NCI-H1694 (cell line): ENCODE measurements at regions not wholly inside any gene's neighbourhood (a gene's known extent, or its start where the extent isn't known, plus 50 kb on each side); places are given as distances from the start of the nearest gene placed in this dataset.

ENCODE experiments used
- DNase-seq: peaks from one replicate; lab custom pipeline; 2025; lab: John Stamatoyannopoulos, UW

GRCh38 chr4:106676173-106676921, 307.8 kb upstream of the GIMD1 start:
- DNase-seq = no peak

GRCh38 chr4:106671716-106672115, 303.1 kb upstream of the GIMD1 start:
- DNase-seq = no peak

- no peak for DNase-seq
These were observed 302.4 kb upstream of the GIMD1 start for GRCh38 chr4:106670976-106671375.

GRCh38 chr4:106659371-106659770, 290.8 kb upstream of the GIMD1 start:
- no peak for DNase-seq

- no peak for DNase-seq
These were observed 283.5 kb upstream of the GIMD1 start for GRCh38 chr4:106652095-106652494.

GRCh38 chr4:106650701-106651100, 282.1 kb upstream of the GIMD1 start:
- no peak for DNase-seq

- DNase-seq = no peak
These were observed 278.9 kb upstream of the GIMD1 start for GRCh38 chr4:106647451-106647850.

- DNase-seq = no peak
These were observed 260.7 kb upstream of the GIMD1 start for GRCh38 chr4:106629268-106629625.

- DNase-seq = no peak
These were observed 260.1 kb upstream of the GIMD1 start for GRCh38 chr4:106628586-106629267.

- no peak for DNase-seq
These were observed 258.5 kb upstream of the GIMD1 start for GRCh38 chr4:106627051-106627450.

GRCh38 chr4:106624671-106625070, 256.1 kb upstream of the GIMD1 start:
- DNase-seq = no peak

GRCh38 chr4:106618956-106619355, 250.4 kb upstream of the GIMD1 start:
- no peak for DNase-seq

GRCh38 chr4:106615961-106616360, 247.4 kb upstream of the GIMD1 start:
- DNase-seq = no peak

GRCh38 chr4:106615410-106615945, 246.9 kb upstream of the GIMD1 start:
- DNase-seq = no peak

GRCh38 chr4:106614441-106614840, 245.9 kb upstream of the GIMD1 start:
- DNase-seq = no peak

GRCh38 chr4:106609917-106610316, 241.3 kb upstream of the GIMD1 start:
- no peak for DNase-seq

GRCh38 chr4:106607558-106607957, 239.0 kb upstream of the GIMD1 start:
- DNase-seq = no peak

- DNase-seq = no peak
These were observed 235.9 kb upstream of the GIMD1 start for GRCh38 chr4:106604319-106605051.

- no peak for DNase-seq
These were observed 234.9 kb upstream of the GIMD1 start for GRCh38 chr4:106603471-106603870.

- no peak for DNase-seq
These were observed 234.1 kb upstream of the GIMD1 start for GRCh38 chr4:106602711-106603110.

GRCh38 chr4:106601519-106601918, 232.9 kb upstream of the GIMD1 start:
- no peak for DNase-seq

GRCh38 chr4:106595906-106596305, 227.3 kb upstream of the GIMD1 start:
- DNase-seq = no peak
